NCI-H510A (cell line): ENCODE measurements at regions not wholly inside any gene's neighbourhood (a gene's known extent, or its start where the extent isn't known, plus 50 kb on each side); places are given as distances from the start of the nearest gene placed in this dataset.

Source experiments
- DNase-seq: peaks from one replicate; lab custom pipeline; 2025; lab: John Stamatoyannopoulos, UW

DNA sequence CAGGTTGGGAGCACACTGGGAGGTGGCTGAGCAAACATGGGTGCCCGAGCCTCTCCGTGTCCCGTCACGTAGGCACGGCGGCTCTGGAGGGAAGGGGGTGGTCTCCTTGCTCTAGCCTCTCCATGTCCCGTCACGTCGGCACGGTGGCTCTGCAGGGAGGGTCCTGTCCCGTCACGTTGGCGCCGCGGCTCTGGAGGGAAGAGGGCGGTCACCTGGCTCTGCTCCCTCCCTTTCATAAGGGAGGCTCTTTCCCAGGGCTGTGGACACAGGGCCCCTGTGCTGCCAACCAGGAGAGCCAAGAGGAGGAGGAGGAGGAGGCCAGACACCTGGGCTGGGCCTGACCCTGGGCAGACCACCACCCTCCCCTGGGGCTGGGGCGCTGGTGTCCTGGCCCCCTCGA lies 1173.7 kb downstream of the BRD1 start:
- DNase-seq, result no peak

DNA sequence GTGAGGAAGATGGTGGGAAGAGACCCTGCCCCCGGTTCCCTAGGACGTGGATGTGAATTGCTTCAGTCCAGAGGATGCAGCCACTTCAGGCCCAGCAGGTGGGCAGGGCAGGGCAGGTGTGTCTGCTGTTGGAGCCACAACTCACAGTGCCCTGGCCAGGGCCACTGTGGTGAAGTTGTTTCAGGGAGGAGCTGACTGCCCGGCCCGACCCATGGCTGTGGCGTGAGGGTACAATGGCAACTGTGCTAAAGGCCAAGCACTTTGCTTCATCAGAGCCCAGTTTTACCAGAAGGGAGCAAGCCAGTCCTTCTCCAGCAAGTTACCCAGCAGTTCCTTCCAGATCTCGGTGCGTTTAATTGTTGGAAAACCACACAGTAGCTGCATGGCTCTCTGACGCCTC lies 1174.4 kb downstream of the BRD1 start:
- DNase-seq, result peak; percentile 51

DNA sequence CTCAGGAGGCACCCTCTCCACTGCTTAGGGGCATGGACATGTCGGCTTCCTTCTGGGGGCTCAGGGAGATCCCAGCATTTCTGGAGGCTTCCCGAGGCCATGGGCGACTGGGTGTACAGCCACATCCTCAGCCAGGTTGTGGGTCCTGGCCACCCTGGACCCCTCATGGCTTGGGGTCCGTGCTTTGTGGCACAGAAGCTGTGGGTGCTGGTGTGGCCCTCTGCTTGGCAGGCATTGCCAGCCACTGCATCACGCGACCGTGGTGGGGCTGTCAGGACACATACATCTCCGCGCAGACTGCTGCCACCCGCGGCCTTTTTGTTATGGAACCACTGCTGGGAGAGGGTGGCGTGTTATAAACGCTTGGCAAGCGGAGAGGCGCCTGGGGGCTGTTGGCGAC lies 1174.9 kb downstream of the BRD1 start:
- no peak for DNase-seq

DNA sequence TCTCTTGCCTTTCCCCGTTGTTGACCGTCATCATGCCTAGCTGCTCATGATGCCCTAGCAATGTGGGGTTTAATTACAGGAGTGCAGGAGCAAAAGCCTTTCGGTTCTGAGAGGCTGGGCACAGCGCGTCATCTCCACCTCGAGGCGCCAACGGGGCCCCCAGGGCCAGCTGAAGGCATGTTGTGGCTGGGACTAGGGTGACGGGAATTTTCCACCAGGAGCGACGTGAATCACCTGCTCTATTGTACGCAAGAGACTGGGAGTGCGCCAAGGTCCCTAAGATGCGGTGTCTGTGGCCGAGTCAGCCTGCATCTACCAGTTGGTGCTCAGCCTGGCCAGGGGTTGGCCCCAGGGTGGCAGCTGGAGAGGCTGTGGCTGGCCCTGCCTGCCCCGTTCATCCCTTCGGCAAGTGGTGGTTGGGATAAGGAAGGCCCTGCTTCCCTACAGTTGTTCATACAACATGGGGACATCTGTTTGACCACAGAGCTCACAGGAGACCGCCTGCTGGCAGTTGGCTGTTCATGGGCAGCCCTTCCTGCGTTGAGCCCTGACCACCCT lies 1175.6 kb downstream of the BRD1 start:
- peak; percentile 48 for DNase-seq

DNA sequence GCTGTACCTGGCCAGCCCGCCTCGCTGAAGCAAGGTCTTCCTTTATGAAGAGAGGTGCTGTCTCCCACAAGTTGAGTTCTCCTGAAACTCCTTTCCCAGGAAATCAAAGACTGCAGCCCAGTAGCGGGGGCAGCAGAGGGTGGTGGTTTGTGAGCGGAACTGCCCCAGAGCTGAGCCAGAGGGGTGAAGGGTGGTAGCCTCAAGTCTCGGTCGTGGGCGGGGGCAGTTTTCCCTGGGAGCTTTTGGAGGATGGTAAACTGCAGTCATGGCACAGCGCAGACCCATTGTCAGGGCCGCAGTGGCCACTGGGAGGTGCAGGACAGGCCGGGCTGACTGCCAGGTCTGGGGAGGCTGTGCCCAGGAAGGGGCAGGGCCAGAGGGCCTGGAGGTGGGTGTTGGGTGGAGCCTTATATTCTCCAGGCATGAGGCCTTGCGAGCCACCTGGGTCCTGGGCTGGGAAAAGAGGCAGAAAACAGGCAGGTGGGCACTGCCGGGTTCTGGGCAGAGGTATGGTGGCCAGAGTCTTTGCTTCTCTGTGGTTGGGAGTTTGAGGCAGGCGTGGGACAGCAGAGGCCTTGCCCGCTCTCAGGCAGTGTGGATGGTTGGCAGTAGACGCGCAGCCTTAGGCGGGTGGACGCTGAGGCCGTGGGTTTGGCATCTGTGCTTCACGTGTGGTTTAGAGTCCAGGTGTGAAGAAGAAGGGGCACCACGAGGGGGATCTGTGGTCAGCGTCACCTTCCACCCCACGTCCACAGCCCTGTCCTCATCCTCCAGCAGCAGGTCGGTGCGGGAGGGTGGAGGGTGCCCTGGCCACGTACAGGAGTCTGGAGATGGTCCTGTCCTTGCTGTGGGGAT lies 1176.4 kb downstream of the BRD1 start:
- DNase-seq, result no peak

GRCh38 chr22:48650323-48651035 lies 1177.2 kb downstream of the BRD1 start:
- no peak for DNase-seq

- DNase-seq, result no peak
Measured at GRCh38 chr22:48649466-48649865, 1178.2 kb downstream of the BRD1 start.

GRCh38 chr22:48649031-48649430 lies 1178.6 kb downstream of the BRD1 start:
- DNase-seq, result no peak

DNA sequence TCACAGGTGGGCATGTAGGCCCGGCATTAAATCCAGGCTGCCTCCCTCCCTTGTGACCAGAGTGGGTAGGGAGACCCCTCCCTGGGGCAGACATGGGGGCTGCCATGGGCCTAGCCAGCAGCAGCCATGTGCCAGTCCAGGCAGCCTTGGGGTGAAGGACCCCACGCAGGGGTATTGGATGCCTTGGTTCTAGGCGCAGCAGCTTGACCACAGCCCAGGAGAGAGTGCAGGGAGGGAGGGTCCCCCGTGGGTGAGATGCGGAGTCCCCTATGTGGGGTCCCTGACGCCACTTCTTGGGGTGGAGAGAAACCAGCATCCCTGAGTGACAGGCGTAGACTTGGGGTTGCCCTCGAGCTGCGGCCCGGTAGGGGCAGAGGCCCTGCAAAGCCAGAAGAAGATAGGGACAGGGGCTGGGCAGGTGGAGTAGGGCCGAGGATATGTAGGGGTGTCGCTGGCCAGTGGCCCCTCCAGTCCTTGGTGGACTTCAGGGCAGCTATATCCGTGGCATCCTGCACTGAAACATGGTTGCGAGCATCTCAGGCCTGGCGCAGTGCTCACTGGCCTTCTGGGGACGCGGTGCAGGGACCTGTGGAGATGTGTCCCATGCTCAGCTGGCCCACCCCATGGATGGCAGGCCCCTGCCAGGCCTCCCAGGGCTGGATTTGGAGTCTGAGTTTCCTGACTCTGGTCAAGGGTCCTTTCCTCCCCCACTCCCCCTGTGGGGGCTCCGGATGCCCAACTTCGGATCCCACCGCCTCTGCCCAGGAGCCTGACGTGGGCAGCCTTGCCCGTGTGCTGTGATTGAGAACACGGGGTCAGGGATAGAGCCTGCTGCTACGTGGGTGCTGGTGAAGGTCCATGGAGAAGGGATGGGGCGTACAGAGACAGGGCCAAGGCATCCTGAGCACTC lies 1179.8 kb downstream of the BRD1 start:
- no peak for DNase-seq

- no peak for DNase-seq
Measured at GRCh38 chr22:48647051-48647450, 1180.6 kb downstream of the BRD1 start.

DNA sequence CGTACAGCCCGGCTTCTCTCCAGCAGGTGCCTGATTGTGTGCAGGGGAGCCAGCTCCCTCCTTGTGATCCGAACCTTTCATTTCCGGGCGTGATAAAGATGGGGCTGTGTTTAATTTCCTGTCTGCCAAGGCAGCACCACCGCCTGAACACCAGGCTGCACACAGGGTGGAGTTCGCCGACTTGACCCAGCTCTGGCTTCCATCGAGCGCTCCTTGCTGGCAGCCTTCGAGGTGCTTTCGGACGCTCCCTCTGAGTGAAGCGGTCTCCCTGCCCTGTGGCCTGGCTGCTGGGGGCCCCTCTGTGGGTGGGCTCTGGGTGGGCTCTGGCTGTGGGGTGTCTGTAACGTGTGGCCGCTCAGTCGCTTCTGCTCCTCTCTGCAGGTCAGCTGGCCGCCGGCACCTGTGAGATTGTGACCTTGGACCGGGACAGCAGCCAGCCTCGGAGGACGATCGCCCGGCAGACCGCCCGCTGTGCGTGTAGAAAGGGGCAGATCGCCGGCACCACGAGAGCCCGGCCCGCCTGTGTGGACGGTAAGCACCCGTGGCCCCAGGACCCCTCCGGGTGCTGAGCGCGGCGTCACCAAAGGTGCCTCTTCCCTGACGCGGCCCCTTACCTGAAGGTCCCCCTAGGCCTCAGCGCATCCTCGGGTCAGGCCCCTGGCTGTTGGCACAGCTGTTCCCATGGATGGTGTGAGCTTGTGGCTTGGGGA lies 1181.3 kb downstream of the BRD1 start:
- no peak for DNase-seq

DNA sequence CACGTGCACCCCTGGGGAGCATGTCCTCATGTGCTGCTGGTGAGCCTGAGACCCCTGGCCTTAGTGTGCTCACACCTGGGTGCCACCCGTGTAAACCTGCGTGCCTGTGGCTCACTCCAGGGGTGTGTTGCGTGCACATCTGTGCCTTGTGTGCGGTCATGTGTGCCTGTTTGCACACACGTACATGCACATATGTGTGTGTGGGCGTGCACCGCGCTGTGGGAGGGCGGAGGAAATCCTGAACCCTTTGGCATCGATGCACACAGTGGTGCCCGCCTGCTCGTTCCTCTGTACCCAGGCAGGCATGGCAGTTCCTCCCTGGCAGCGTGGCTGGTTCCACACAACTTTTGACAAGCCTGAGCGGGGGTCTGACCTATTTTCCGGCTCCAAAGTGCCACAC lies 1181.9 kb downstream of the BRD1 start:
- no peak for DNase-seq

GRCh38 chr22:48644997-48645396 lies 1182.7 kb downstream of the BRD1 start:
- DNase-seq, result no peak

GRCh38 chr22:48644108-48644507 lies 1183.6 kb downstream of the BRD1 start:
- DNase-seq, result no peak

DNA sequence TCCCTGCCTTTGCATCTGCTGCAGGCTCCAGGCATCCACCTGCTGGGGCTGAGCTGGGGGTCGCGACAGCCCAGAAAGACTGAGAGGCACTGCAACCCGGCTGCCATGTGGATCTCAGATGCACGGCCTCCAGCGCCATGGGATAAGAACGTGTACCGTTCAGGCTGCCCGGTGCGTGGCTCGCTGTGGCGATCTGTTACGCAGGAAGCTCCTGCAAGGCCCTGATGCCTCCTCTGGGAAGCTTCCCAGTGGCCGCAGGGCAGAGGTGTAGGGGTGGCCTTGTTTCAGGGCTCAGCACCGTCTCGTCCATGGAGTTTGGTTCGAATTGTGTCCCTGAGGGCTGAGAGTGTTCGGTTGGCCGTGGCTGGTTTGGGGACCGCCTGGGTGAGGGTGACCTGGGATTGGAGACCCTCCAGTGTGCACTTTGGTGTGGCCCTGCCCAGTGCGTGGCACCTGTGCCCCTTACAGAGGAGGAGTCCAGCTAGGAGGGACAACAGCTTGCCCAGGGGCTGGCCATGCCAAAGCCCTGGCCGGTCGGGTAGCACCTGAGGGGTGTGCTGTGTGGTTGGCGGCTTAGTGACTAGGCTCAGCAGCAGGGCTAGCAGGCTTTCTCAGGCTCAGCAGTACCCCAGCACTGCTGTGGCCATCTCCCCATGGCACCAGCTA lies 1184.5 kb downstream of the BRD1 start:
- no peak for DNase-seq

DNA sequence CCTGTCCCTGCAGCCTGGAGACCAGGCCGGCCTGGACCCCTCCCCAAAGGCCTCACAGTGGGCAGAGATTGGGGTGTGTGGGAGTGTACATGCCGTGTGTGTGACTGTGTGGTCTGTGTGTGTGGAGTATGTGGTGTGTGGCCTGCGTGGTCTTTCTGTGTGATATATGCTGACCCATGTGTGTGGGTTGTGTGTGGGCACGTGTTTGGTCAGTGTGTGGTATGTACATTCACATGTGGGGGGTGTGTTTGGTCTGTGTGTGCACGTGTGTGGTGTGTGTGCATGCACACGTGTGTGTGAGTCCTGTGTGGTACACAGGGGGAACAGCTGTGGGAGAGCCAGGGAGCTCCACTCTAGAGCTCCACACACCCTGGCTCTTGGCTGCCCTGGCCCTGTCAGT lies 1185.1 kb downstream of the BRD1 start:
- no peak for DNase-seq

DNA sequence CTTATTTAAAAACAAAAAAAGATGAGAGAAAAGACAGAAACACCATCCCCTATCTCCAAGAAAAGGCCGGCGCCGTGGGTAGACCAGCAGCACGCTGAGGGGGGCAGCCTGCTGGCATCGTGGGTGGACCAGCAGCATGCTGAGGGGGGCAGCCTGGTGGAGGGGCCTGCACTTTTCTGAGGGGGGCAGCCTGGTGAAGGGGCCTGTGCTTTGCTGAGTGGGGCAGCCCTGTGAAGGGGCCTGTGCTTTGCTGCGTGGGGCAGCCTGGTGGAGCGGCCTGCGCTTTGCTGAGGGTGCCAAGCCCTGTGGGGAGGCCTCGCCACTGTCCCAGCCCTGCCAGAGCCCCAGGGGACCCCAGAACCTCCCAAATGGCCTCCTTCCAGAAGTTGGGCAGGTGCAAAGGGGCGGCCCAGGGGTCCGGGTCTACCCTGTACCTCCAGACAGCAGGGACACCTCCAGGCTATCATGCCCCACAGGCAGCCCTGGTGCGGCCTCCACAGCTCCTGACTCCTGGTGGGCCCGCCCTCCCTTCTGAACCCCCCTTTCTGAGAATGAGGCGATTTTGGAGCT lies 1185.7 kb downstream of the BRD1 start:
- no peak for DNase-seq

GRCh38 chr22:48640890-48641841 lies 1186.5 kb downstream of the BRD1 start:
- DNase-seq, result no peak
